ENCODE measurements at regions not wholly inside any gene's neighbourhood (a gene's known extent, or its start where the extent isn't known, plus 50 kb on each side); places are given as distances from the start of the nearest gene placed in this dataset.

DNA sequence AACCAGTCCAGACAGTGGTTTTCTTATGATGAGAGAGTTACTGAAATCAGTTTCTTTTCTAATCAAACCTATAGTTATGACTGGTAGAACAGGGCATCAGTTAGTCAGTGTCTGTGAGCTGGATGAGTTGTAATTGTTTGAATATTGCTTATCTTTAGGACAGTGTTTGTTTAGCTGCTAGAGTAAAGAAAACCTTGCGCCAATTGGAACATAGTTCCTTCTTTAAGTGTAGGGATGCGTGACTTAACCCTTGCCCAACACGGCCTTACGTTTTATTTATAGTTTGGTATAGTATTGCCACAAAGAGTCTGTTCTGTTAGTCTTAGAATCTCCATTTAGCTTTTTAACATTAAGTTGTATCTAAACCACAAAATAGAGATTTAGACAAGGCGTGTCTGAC, 572.6 kb downstream of the SLC16A7 start (continued):
- TF ChIP-seq, protein P1, sequence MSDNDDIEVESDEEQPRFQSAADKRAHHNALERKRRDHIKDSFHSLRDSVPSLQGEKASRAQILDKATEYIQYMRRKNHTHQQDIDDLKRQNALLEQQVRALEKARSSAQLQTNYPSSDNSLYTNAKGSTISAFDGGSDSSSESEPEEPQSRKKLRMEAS (IDR thresholded peaks at IDR 0.05), result no peak
- TF ChIP-seq FOXA1 (IDR thresholded peaks at IDR 0.05), result no peak
- TF ChIP-seq RXRA (IDR thresholded peaks at IDR 0.05), result no peak
- TF ChIP-seq, protein P2, sequence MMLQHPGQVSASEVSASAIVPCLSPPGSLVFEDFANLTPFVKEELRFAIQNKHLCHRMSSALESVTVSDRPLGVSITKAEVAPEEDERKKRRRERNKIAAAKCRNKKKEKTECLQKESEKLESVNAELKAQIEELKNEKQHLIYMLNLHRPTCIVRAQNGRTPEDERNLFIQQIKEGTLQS (IDR thresholded peaks at IDR 0.05), result no peak
- no peak for TF ChIP-seq HNF4G (IDR thresholded peaks at IDR 0.05)
- no peak for TF ChIP-seq HNF4A (conservative IDR thresholded peaks at IDR 0.05)
- TF ChIP-seq SP1 (IDR thresholded peaks at IDR 0.05), result no peak
- TF ChIP-seq TAF1 (conservative IDR thresholded peaks at IDR 0.05), result no peak
- TF ChIP-seq JUND (IDR thresholded peaks at IDR 0.05), result no peak

DNA sequence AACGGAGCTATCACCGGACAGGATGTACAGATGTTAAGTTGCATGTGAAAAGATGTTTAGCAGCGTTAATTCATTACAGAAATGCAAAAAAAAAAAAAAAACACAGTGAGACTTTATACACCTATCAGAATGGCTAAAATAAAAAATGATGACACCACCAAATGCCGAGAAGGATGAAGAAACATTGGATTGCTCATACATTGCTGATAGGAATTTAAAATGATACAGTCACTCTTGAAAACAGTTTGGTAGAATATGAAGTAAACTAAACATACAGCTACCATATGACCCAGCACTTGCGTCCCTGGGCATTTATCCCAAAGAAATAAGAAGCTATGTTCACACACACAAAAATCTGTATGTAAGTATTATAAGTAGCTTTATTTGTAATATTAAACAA, 574.1 kb downstream of the SLC16A7 start:
- Histone ChIP-seq H3K4me3 (ENCODE audit: low read depth in 1 of 3, low read length in 3 of 3) (no peak overlapping the region), H3K4me1 (ENCODE audit: control insufficient read depth in 4 of 4, insufficient read depth in 4 of 4, low read length in 3 of 4) (no peaks in the 10 kb centered on the region), H3K9ac (ENCODE audit: low read depth in 1 of 2, low read length in 2 of 2) (no peak overlapping the region), H3K27me3 (ENCODE audit: control insufficient read depth in 4 of 4, insufficient read depth in 4 of 4, low read length in 3 of 4) (no peaks in the 10 kb centered on the region), H3K27ac (ENCODE audit: low read depth in 1 of 2, low read length in 2 of 2) (no peak overlapping the region), H3K9me3 (ENCODE audit: control insufficient read depth in 4 of 4, low read length in 3 of 4) (no peaks in the 10 kb centered on the region), H3K36me3 (ENCODE audit: control insufficient read depth in 4 of 4, insufficient read depth in 3 of 4, low read depth in 1 of 4, low read length in 3 of 4) (no peaks in the 10 kb centered on the region)
- WGBS, result 91% methylated on average over 5 of the region's 5 CpGs
- TF ChIP-seq NR2F2 (IDR thresholded peaks at IDR 0.05) (no peak), JUND (IDR thresholded peaks at IDR 0.05) (no peak), FOXA2 (IDR thresholded peaks at IDR 0.05) (no peak)
- DNase-seq (ENCODE audit: low spot score), result no peak

DNA sequence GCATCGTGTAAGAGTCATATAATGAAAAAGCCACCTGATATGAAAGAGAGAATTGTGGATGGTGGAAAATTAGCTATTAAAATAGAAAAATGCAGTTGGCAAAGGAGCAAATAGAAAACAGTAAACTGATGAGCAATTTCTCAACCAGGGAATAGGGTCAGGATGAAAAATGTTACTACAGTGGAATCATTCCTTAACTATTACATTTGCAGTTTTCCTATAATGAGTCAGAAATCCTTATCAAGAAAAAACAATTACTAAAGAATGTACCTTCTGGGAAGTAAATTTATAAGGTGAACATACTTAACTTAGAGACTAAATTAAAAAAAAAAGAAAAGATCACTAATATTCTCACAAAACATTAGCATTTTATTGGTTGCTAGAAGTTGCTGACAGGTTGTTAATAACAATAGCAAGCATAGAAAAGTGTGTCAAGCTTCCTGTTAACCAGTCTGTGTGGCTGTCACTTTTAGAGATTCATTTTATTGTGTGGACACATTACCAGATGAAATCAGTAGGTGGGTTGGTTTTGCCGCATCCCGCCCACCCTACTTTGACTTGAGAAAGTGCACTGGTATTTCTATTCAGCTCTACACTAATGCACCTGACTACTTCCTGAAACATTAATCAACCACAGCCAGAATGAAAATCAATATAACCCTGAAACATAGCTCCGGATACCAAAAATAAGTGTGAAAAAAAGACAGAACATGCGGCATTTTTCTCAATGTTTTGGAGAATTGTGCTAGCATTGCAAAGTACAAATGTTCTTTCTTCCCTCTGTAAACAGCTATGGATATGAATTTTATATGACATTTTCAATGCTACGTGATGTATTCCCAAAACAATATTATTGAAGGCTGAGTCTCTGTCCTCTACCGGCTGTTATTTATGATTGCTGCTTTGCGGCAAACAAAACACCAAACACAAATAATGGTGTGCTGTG, 576.7 kb downstream of the SLC16A7 start:
- Histone ChIP-seq H3K9me3 (ENCODE audit: control insufficient read depth in 4 of 4, low read length in 3 of 4) (no peaks in the 10 kb centered on the region), H3K9ac (ENCODE audit: low read depth in 1 of 2, low read length in 2 of 2) (no peak overlapping the region), H3K27me3 (ENCODE audit: control insufficient read depth in 4 of 4, insufficient read depth in 4 of 4, low read length in 3 of 4) (no peaks in the 10 kb centered on the region), H3K4me1 (ENCODE audit: control insufficient read depth in 4 of 4, insufficient read depth in 4 of 4, low read length in 3 of 4) (no peaks in the 10 kb centered on the region), H3K36me3 (ENCODE audit: control insufficient read depth in 4 of 4, insufficient read depth in 3 of 4, low read depth in 1 of 4, low read length in 3 of 4) (no peaks in the 10 kb centered on the region), H3K4me3 (ENCODE audit: low read depth in 1 of 3, low read length in 3 of 3) (no peak overlapping the region), H3K27ac (ENCODE audit: low read depth in 1 of 2, low read length in 2 of 2) (no peak overlapping the region)
- 59% methylated on average over 8 of the region's 8 CpGs for WGBS
- no peak for DNase-seq (ENCODE audit: low spot score)
- TF ChIP-seq, protein P1 (IDR thresholded peaks at IDR 0.05), result no peak
- TF ChIP-seq, protein P3, sequence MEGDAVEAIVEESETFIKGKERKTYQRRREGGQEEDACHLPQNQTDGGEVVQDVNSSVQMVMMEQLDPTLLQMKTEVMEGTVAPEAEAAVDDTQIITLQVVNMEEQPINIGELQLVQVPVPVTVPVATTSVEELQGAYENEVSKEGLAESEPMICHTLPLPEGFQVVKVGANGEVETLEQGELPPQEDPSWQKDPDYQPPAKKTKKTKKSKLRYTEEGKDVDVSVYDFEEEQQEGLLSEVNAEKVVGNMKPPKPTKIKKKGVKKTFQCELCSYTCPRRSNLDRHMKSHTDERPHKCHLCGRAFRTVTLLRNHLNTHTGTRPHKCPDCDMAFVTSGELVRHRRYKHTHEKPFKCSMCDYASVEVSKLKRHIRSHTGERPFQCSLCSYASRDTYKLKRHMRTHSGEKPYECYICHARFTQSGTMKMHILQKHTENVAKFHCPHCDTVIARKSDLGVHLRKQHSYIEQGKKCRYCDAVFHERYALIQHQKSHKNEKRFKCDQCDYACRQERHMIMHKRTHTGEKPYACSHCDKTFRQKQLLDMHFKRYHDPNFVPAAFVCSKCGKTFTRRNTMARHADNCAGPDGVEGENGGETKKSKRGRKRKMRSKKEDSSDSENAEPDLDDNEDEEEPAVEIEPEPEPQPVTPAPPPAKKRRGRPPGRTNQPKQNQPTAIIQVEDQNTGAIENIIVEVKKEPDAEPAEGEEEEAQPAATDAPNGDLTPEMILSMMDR (IDR thresholded peaks at IDR 0.05; ENCODE audit: low read depth, low read length, missing input control), result no peak
- TF ChIP-seq JUND (IDR thresholded peaks at IDR 0.05), result no peak
- no peak for TF ChIP-seq HNF4A (conservative IDR thresholded peaks at IDR 0.05)
- no peak for TF ChIP-seq TAF1 (conservative IDR thresholded peaks at IDR 0.05)
- TF ChIP-seq, protein P4, sequence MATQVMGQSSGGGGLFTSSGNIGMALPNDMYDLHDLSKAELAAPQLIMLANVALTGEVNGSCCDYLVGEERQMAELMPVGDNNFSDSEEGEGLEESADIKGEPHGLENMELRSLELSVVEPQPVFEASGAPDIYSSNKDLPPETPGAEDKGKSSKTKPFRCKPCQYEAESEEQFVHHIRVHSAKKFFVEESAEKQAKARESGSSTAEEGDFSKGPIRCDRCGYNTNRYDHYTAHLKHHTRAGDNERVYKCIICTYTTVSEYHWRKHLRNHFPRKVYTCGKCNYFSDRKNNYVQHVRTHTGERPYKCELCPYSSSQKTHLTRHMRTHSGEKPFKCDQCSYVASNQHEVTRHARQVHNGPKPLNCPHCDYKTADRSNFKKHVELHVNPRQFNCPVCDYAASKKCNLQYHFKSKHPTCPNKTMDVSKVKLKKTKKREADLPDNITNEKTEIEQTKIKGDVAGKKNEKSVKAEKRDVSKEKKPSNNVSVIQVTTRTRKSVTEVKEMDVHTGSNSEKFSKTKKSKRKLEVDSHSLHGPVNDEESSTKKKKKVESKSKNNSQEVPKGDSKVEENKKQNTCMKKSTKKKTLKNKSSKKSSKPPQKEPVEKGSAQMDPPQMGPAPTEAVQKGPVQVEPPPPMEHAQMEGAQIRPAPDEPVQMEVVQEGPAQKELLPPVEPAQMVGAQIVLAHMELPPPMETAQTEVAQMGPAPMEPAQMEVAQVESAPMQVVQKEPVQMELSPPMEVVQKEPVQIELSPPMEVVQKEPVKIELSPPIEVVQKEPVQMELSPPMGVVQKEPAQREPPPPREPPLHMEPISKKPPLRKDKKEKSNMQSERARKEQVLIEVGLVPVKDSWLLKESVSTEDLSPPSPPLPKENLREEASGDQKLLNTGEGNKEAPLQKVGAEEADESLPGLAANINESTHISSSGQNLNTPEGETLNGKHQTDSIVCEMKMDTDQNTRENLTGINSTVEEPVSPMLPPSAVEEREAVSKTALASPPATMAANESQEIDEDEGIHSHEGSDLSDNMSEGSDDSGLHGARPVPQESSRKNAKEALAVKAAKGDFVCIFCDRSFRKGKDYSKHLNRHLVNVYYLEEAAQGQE (IDR thresholded peaks at IDR 0.05), result no peak
